ENCODE measurements at regions not wholly inside any gene's neighbourhood (a gene's known extent, or its start where the extent isn't known, plus 50 kb on each side); places are given as distances from the start of the nearest gene placed in this dataset.

DNA sequence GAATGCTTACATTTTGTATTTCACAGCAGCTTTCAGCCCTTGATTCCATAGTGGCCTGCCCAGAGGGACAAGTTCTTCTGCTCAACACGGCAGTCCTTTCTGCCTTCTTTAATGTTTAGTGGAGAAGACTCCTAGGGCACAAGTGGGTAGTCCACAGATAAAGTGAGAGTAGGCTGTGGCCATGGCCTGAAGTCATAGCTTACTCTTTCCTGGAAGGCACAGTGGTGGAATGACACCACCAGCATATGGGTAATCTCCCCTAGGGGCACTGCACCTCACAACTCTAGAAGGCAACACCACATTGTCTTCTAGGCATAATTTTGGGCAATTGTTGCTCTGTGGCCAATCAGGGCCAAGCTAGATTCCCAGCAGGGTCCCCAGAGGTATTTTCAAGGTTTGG is 155.4 kb upstream of the MAMLD1 start:
- 0% methylated on average over 1 of the region's 1 CpG for WGBS (ENCODE audit: insufficient coverage, low coverage, missing lambda C conversion rate)
- Histone ChIP-seq H3K4me1 (replicated peaks in 1 of 2; ENCODE audit: control insufficient read depth in 2 of 2, insufficient read depth in 2 of 2, low read length in 2 of 2) (no peaks in the 10 kb centered on the region), H2AFZ (ENCODE audit: low read depth, low read length) (no peak overlapping the region), H3K79me2 (ENCODE audit: control insufficient read depth, insufficient read depth, low read length) (no peaks in the 10 kb centered on the region), H3K4me3 (no peak overlapping the region), H3K27ac (ENCODE audit: extremely low read depth, low read depth, low read length) (no peak overlapping the region), H3K9ac (ENCODE audit: insufficient read depth in 1 of 2, low read depth in 2 of 2, low read length in 2 of 2) (no peak overlapping the region), H3K9me3 (replicated peaks; ENCODE audit: control insufficient read depth, insufficient read depth, low read depth, low read length) (no peaks in the 10 kb centered on the region), H3K4me2 (ENCODE audit: insufficient read depth, low read length) (no peak overlapping the region), H3K36me3 (ENCODE audit: control insufficient read depth, insufficient read depth, low read length) (no peaks in the 10 kb centered on the region), H3K27me3 (ENCODE audit: control insufficient read depth in 2 of 2, insufficient read depth in 2 of 2, low read length in 2 of 2) (no peaks in the 10 kb centered on the region; a peak in 1 of 5 replicates), H3K9me1 (ENCODE audit: control insufficient read depth, insufficient read depth, low read length) (no peaks in the 10 kb centered on the region), H4K20me1 (replicated peaks; ENCODE audit: control insufficient read depth, insufficient read depth, low read length) (no peaks in the 10 kb centered on the region; the same call in 1 of the 2 replicates)
- BruUV-seq (replicated peaks) = no TSS peak
- POLR2A ChIA-PET = no interaction called here
- ATAC-seq (no peak), FAIRE-seq (no peak), DNase-seq (ENCODE audit: extremely low read depth in 1 of 4, low spot score in 3 of 4) (no peak)
- intact Hi-C loops (cut with micrococcal nuclease) = loop anchor here (10.0 kb wide), 1 partner anchor 253 kb away; no protein-coding TSS in a partner anchor
- TF ChIP-seq OTX1 (CRISPR knock-in tag; IDR thresholded peaks at IDR 0.05) (no peak), PURB (CRISPR knock-in tag; IDR thresholded peaks at IDR 0.05; ENCODE audit: low read depth) (no peak), HNRNPK (IDR thresholded peaks at IDR 0.05; ENCODE audit: low read depth, low read length, poor library complexity, severe bottlenecking) (no peak), SMARCC2 (IDR thresholded peaks at IDR 0.05; ENCODE audit: low read depth) (no peak), CAMTA2 (CRISPR knock-in tag; conservative IDR thresholded peaks at IDR 0.05) (no peak), U2AF2 (optimal IDR thresholded peaks at IDR 0.05; ENCODE audit: low read depth, low read length) (no peak), HNRNPUL1 (IDR thresholded peaks at IDR 0.05; ENCODE audit: low read length) (no peak), FIP1L1 (IDR thresholded peaks at IDR 0.05; ENCODE audit: low read depth, low read length, poor library complexity, severe bottlenecking) (no peak), KAT2B (IDR thresholded peaks at IDR 0.05; ENCODE audit: low read depth, low read length) (no peak), PCBP1 (IDR thresholded peaks at IDR 0.05; ENCODE audit: low read depth, low read length, poor library complexity, severe bottlenecking) (no peak)
- TF ChIP-seq, protein P1, sequence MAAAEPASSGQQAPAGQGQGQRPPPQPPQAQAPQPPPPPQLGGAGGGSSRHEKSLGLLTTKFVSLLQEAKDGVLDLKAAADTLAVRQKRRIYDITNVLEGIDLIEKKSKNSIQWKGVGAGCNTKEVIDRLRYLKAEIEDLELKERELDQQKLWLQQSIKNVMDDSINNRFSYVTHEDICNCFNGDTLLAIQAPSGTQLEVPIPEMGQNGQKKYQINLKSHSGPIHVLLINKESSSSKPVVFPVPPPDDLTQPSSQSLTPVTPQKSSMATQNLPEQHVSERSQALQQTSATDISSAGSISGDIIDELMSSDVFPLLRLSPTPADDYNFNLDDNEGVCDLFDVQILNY (CRISPR knock-in tag; IDR thresholded peaks at IDR 0.05) = no peak
- TF ChIP-seq, protein P2, sequence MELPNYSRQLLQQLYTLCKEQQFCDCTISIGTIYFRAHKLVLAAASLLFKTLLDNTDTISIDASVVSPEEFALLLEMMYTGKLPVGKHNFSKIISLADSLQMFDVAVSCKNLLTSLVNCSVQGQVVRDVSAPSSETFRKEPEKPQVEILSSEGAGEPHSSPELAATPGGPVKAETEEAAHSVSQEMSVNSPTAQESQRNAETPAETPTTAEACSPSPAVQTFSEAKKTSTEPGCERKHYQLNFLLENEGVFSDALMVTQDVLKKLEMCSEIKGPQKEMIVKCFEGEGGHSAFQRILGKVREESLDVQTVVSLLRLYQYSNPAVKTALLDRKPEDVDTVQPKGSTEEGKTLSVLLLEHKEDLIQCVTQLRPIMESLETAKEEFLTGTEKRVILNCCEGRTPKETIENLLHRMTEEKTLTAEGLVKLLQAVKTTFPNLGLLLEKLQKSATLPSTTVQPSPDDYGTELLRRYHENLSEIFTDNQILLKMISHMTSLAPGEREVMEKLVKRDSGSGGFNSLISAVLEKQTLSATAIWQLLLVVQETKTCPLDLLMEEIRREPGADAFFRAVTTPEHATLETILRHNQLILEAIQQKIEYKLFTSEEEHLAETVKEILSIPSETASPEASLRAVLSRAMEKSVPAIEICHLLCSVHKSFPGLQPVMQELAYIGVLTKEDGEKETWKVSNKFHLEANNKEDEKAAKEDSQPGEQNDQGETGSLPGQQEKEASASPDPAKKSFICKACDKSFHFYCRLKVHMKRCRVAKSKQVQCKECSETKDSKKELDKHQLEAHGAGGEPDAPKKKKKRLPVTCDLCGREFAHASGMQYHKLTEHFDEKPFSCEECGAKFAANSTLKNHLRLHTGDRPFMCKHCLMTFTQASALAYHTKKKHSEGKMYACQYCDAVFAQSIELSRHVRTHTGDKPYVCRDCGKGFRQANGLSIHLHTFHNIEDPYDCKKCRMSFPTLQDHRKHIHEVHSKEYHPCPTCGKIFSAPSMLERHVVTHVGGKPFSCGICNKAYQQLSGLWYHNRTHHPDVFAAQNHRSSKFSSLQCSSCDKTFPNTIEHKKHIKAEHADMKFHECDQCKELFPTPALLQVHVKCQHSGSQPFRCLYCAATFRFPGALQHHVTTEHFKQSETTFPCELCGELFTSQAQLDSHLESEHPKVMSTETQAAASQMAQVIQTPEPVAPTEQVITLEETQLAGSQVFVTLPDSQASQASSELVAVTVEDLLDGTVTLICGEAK (IDR thresholded peaks at IDR 0.05) = no peak
- TF ChIP-seq, protein P2 (CRISPR knock-in tag; IDR thresholded peaks at IDR 0.05) = no peak
- in situ Hi-C loops (cut with MboI) = no loop called here
- CTCF ChIA-PET (ENCODE audit: low intra/inter-chr PET ratio) = no interaction called here

All from K562 (cell line).